ENCODE measurements at regions not wholly inside any gene's neighbourhood (a gene's known extent, or its start where the extent isn't known, plus 50 kb on each side); places are given as distances from the start of the nearest gene placed in this dataset.

DNA sequence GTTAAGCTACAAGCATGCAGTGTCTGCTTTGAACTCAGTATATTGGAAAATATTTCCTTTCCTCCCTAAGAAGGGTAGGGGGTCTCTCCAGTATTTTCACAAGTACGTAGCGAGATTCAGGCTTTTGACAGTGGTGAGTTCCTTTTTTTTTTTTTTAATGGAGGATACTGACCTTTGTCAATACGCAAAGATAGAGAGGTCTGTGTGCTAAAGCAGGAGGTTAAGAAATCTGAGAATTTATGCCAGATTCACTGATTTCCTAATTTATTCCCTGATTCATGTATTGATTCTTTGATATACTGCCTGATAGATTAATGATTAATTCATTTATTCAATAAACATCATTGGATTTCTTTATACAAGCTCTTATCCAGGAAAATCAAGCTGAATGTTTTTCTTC lies 106.7 kb upstream of the CADM1 start:
- TF ChIP-seq, protein P1, sequence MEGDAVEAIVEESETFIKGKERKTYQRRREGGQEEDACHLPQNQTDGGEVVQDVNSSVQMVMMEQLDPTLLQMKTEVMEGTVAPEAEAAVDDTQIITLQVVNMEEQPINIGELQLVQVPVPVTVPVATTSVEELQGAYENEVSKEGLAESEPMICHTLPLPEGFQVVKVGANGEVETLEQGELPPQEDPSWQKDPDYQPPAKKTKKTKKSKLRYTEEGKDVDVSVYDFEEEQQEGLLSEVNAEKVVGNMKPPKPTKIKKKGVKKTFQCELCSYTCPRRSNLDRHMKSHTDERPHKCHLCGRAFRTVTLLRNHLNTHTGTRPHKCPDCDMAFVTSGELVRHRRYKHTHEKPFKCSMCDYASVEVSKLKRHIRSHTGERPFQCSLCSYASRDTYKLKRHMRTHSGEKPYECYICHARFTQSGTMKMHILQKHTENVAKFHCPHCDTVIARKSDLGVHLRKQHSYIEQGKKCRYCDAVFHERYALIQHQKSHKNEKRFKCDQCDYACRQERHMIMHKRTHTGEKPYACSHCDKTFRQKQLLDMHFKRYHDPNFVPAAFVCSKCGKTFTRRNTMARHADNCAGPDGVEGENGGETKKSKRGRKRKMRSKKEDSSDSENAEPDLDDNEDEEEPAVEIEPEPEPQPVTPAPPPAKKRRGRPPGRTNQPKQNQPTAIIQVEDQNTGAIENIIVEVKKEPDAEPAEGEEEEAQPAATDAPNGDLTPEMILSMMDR (IDR thresholded peaks at IDR 0.05) = no peak
- TF ChIP-seq POLR2A (IDR thresholded peaks at IDR 0.05) = no peak
